Endothelial cell (in vitro differentiated cells): ENCODE measurements at regions not wholly inside any gene's neighbourhood (a gene's known extent, or its start where the extent isn't known, plus 50 kb on each side); places are given as distances from the start of the nearest gene placed in this dataset.

Experiments
- DNase-seq: peaks from one replicate; pipeline ENCODE4 v3.0.0; 2021; ENCODE audit warnings: low spot score
- H3K27ac Mint-ChIP-seq: one replicate; pipeline ENCODE4 v1.8.0; 2021; ENCODE audit warnings: mixed read lengths, inconsistent platforms; ENCODE audit not compliant: unreplicated experiment
- H3K27me3 Mint-ChIP-seq: one replicate; pipeline ENCODE4 v1.8.0; 2021; ENCODE audit warnings: mild to moderate bottlenecking, moderate library complexity, mixed read lengths, inconsistent platforms; ENCODE audit not compliant: unreplicated experiment
- H3K36me3 Mint-ChIP-seq: one replicate; pipeline ENCODE4 v1.8.0; 2021; ENCODE audit warnings: mild to moderate bottlenecking, low read depth, mixed read lengths, inconsistent platforms; ENCODE audit not compliant: unreplicated experiment
- H3K4me1 Mint-ChIP-seq: one replicate; pipeline ENCODE4 v1.8.0; 2021; ENCODE audit warnings: mild to moderate bottlenecking, mixed read lengths, inconsistent platforms; ENCODE audit not compliant: unreplicated experiment
- H3K4me3 Mint-ChIP-seq: one replicate; pipeline ENCODE4 v1.8.0; 2021; ENCODE audit warnings: mild to moderate bottlenecking, mixed read lengths, inconsistent platforms; ENCODE audit not compliant: unreplicated experiment
- H3K9me3 Mint-ChIP-seq: one replicate; pipeline ENCODE4 v1.8.0; 2021; ENCODE audit warnings: mixed read lengths, inconsistent platforms; ENCODE audit not compliant: unreplicated experiment
- CTCF ChIP-seq: fragments of 200-600 bp; sonication (generic); IDR thresholded peaks from one replicate; pipeline ENCODE4 v1.5.0; 2021; ENCODE audit warnings: antibody characterized with exemption; ENCODE audit not compliant: unreplicated experiment

- Mint-ChIP-seq H3K27me3 (peaks cover 9% of the 10 kb centered on the region), H3K4me1 (peaks cover 7% of the 10 kb centered on the region), H3K9me3 (no peaks in the 10 kb centered on the region), H3K27ac (no peak overlapping the region), H3K4me3 (no peak overlapping the region), H3K36me3 (no peaks in the 10 kb centered on the region)
- TF ChIP-seq CTCF: no peak
- DNase-seq: no peak
Measured at GRCh38 chr1:67580691-67581403, 104.2 kb upstream of the GADD45A start.

GRCh38 chr1:67582625-67583461, 102.2 kb upstream of the GADD45A start:
- Mint-ChIP-seq H3K27ac (no peak overlapping the region), H3K4me3 (no peak overlapping the region), H3K36me3 (no peaks in the 10 kb centered on the region), H3K4me1 (peaks cover 7% of the 10 kb centered on the region), H3K9me3 (no peaks in the 10 kb centered on the region), H3K27me3 (peaks cover 10% of the 10 kb centered on the region)
- no peak for DNase-seq
- TF ChIP-seq CTCF: no peak

GRCh38 chr1:67583462-67583950, 101.5 kb upstream of the GADD45A start:
- Mint-ChIP-seq H3K27me3 (peaks cover 8% of the 10 kb centered on the region), H3K9me3 (no peaks in the 10 kb centered on the region), H3K27ac (no peak overlapping the region), H3K4me3 (no peak overlapping the region), H3K4me1 (peaks cover 7% of the 10 kb centered on the region), H3K36me3 (no peaks in the 10 kb centered on the region)
- DNase-seq: no peak
- no peak for TF ChIP-seq CTCF

DNA sequence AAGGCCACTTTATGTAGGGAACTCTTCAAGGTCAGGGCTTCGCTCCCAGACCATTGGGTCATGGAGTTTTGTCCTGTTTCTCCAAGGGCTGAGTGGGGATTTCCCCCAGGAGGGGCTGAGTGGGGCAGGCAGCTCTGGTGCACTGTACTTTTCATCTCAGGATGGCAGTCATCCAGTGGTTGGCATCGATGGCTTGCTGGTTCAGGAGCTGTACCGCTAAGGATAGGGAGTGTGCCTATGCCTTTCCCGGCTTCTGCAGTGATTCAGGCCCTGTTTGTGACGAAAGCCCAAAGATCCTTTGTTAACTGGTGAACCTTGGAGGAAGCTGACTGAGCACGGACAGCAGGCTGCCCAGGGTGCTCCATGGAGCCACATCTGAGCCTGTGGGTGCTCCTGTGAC, 100.1 kb upstream of the GADD45A start:
- no peak overlapping the region for H3K4me3 Mint-ChIP-seq
- H3K9me3 Mint-ChIP-seq: no peaks in the 10 kb centered on the region
- peaks cover 9% of the 10 kb centered on the region for H3K27me3 Mint-ChIP-seq
- no peak for TF ChIP-seq CTCF
- no peak overlapping the region for H3K27ac Mint-ChIP-seq
- DNase-seq: no peak
- H3K36me3 Mint-ChIP-seq: no peaks in the 10 kb centered on the region
- peaks cover 13% of the 10 kb centered on the region for H3K4me1 Mint-ChIP-seq

GRCh38 chr1:67586596-67586995, 98.4 kb upstream of the GADD45A start:
- DNase-seq: no peak
- H3K9me3 Mint-ChIP-seq: no peaks in the 10 kb centered on the region
- H3K27me3 Mint-ChIP-seq: peaks cover 7% of the 10 kb centered on the region

More at GRCh38 chr1:67586596-67586995, 98.4 kb upstream of the GADD45A start:
- H3K36me3 Mint-ChIP-seq: no peaks in the 10 kb centered on the region
- H3K4me1 Mint-ChIP-seq: peaks cover 18% of the 10 kb centered on the region
- no peak overlapping the region for H3K4me3 Mint-ChIP-seq
- no peak overlapping the region for H3K27ac Mint-ChIP-seq
- TF ChIP-seq CTCF: no peak
